A172 (cell line): ENCODE measurements at regions not wholly inside any gene's neighbourhood (a gene's known extent, or its start where the extent isn't known, plus 50 kb on each side); places are given as distances from the start of the nearest gene placed in this dataset.

Experiments
- DNase-seq: peaks from one replicate; pipeline ENCODE4 v3.0.0-alpha.2; 2015; ENCODE audit warnings: low spot score

DNA sequence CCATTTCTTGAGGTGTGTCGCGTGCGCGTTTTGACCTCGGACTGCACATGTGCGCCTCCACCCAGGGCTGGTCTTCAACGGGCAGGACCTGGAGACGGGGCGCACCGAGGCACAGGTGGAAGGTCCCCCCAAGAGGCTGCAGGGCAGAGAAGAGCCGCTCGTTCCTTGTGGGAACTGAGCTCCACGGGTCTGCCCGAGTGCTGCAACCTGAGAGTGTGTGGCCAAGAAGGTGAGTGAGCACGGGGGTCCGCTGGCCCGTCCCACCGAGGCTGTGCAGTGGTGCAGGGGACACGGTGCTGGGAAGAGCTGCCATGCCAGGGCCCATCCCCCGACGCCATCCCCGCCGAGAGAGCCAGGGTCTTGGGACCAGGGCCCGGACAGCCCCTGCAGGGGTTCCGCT is 268.3 kb downstream of the GALR1 start:
- no peak for DNase-seq

DNA sequence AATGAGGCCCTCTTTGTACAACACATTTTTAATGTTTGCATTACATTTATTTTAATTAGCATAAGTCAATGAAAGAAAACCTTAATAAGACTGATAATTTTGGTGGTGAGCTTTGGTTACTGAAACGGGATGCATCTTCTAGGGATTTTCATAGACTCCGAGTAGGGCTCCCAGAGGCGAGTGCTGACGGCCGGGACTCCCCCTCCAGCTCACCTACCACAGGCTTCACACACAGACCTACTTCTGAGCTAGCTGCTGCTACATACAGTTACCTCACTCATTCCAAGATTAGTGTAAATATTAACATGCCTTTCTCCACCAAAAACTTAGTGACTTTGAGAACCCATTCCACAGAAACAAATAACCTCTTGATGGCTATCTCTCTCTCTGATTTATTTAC is 271.1 kb downstream of the GALR1 start:
- no peak for DNase-seq

- DNase-seq: no peak
These were observed 272.5 kb downstream of the GALR1 start for GRCh38 chr18:77522051-77522675.

DNA sequence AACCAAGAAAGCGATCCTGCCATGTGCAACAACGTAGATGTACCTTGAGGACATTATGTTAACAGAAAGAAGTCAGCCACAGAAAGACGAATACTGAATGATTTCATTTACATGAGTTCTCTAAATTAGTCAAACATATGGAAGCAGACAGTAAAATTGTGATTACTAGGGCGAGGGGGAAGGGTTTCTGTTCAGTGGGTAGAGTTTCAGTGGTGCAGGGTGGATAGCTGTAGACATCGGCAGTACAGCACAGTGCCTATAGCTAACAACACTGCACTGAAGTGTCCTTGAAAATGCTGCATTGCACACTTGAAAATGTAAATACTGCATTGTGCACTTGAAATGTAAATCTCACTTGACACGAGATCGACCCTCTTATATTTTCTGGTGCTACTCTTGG is 275.3 kb downstream of the GALR1 start:
- no peak for DNase-seq

GRCh38 chr18:77526962-77527361 is 277.3 kb downstream of the GALR1 start:
- no peak for DNase-seq

DNA sequence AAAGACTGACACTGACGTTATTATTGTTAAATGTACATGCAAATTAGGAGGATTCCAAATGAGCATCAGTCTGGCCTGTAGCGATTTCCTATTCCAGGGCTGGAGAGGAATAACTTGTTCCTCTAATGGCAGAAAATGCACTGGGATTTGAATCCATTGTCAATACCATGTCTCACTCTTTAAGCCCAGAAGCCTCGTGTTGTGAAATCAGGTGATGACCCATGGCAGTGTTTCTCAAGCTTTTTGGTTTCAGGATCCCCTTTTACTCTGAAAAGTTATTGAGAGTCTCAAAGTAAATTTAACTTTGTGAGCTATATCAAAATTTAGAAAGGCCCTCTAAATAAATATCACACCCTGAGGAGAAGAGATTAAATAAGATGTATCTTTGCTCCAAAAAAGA is 279.2 kb downstream of the GALR1 start:
- no peak for DNase-seq

DNA sequence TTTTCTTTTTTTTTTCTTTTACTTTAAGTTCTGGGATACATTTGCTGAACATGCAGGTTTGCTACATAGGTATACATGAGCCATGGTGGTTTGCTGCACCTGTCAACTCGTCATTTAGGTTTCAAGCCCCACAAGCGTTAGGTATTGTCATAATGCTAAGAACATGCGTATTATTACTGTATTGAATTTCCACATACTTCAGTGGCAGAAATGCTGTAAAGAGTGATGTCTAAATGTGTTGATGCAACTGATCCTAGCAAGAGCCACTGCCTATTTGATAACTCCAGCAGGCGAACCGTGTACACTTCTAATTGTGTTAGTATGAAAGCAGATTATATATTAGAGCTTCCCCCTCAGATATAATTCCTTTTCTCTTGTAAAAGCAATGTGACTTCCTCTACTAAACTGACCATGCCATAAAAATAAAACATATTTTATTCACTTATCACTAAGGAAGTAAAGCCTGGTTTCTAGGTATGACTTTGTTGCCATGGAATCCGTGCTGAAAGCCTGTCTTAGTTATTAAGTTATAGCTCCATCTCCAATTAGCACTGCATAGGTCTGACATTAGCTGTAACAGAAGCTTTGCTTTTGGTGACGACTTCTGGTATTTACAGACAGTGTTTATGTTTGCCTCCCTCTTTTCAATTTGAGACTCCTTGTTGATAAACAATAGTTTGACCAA is 280.0 kb downstream of the GALR1 start:
- DNase-seq: no peak

DNA sequence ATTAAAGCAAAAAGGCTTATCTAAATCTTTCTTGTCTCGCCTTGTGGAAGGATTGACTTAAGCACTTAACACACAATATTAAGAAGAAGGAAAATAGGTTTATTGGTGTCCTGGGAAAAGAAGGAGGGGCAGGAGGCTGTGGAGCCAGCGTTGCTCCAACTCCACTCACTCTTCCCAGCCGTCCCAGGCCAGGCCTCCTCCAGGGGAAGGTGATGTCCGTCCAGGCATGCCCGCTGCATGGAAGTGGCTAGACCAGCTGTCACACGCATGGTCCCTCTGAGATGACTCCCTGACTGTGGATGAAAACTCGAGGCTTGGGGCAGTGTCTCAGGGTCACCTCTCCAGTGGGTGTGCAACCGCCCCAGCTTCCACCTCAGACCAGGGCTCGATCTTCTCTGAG is 281.1 kb downstream of the GALR1 start:
- DNase-seq: no peak

DNA sequence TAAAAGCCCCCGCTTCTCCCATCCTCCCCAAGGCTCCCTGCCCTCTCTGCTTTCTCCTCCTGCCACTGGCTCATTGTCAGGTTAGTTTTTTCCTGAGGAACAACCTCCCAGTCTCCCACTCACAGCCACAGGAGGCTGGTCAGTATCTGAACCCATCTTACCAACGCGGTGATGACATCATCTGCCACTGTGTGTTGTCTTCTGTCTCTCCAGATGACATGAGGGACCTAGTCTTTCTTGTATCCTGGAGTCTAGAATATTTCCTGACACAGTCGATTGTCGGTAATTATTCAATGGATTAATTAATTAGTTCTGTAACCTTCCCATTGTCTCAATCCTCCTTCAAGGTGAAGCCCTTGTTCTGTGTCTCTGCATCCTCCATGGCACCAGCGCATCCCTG is 290.2 kb downstream of the GALR1 start:
- no peak for DNase-seq

DNA sequence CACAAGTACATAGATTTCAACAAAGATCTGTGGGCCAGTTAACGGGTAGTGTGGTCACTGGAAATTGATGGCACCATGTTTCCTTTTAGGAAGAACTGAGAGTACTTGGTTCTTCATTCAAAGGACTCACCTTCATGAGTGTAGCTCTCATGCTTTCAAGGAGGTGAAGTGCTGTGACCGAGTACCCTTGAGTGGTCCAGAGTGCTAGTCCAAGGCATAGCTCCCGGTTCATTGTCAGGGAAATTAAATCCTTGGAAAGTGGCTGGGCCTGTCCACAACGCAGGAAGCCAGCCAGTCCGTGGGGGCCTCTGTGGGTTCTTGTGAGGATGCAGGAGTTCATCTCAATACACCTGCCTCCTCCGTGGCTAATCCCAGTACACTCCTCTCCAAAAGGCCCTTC is 295.1 kb downstream of the GALR1 start:
- no peak for DNase-seq

GRCh38 chr18:77547757-77548156 is 298.1 kb downstream of the GALR1 start:
- no peak for DNase-seq

DNA sequence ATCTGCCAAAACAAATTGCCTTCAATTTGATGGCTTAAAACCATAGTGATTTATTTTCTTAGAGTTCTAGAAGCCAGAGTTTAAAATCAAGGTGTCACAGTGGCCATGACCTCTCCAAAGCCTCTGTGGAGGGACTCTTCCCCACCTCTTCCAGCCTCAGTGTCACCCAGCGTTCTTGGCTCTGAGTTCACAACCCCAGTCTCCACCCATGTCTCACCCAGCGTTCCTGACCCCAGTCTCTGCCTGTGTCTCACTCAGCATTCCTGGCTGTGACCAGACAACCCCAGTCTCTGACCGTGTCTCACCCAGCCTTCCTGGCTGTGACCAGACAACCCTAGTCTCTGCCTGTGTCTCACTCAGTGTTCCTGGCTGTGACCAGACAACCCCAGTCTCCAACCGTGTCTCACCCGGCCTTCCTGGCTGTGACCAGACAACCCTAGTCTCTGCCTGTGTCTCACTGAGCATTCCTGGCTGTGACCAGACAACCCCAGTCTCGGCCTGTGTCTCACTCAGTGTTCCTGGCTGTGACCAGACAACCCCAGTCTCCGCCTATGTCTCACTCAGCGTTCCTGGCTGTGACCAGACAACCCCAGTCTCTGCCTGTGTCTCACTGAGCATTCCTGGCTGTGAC is 299.3 kb downstream of the GALR1 start:
- DNase-seq: no peak

GRCh38 chr18:77550625-77551024 is 301.0 kb downstream of the GALR1 start:
- no peak for DNase-seq

DNA sequence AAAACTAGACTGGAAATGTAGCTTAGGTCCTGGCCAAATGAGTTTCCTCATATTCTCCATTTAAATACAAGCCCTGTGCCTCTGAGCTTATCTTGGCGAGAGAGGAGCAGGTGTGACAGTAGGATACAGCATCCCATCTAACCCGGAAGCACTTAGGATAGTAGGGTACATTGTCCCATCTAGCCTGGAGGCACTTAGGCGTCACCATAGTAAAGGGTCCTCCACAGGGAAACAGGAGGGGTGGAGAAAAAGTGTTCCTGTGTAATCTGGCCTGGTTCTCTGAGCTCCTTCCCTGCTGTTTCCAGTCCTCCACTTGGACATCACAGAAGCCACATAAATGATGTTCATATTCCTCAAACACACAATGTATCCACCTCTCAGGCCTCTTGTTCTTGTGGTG is 301.4 kb downstream of the GALR1 start:
- no peak for DNase-seq

GRCh38 chr18:77552945-77553344 is 303.3 kb downstream of the GALR1 start:
- DNase-seq: no peak

DNA sequence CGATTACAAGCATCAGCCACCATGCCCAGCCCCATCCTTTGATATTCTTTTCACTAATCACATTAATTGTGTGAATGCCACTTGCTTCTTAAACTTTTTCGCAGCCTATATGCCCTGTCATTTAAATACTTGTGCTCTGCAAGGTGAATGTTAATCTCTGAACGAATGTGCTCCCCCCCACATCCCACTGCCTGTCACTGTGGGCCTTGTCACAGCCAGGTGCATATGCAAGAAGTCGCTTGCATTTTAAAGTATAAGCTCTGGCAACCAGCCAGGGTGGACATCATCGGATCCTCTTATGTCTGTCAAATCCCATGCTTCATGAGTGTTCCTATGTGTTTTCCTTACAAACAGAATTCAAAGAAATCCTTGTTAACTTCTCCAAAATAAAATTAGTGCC is 304.4 kb downstream of the GALR1 start:
- no peak for DNase-seq

- no peak for DNase-seq
These were observed 307.5 kb downstream of the GALR1 start for GRCh38 chr18:77557046-77557587.

GRCh38 chr18:77559274-77559910 is 309.7 kb downstream of the GALR1 start:
- DNase-seq: no peak

DNA sequence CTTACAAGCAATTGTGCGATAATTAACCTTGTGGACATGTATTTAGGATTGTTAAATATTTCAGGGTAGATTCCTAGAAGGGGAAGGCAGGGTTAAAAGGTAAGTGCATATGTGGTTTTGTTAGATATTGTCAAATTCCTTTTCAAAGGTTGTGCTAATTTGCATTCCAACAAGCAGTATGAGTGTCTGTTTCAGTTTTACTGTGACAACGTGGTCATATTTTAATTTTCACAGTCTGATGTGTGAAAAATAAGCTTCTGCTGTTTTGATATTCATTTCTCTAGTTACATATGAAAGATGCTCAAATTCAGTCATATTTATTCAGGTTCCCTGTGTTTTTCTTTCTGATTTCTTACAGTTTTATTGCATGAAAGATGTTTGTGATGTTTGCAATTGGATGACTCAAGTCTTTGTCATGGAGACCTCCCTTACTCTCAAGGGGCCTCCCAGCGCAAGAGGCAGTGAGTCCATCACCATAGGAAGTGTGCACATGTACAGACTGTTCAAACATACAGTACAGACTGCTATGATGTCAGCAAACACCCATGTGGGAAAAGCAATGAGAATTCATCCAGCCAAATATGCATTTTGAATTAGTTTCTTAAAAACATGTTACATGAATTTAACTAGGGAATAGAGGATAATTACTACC is 310.8 kb downstream of the GALR1 start:
- no peak for DNase-seq

DNA sequence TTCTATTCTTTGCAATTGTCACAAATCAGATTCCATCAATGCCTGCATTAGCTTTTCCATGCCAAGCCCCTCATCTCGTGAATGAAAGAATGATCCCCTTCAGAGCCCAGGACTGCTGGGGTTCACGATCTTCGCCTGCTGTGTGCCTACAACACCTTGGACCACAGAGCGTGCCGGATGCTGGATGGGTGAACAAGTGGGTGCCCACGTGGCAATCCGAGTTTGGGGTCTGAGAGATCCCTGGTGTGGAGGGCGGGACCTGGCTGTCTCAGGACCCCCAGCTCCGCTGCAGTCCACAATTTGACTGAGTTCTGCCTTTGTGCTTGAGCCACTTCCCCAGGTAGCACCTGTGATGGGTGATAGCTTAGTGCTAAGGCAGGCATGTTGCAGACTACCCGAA is 317.0 kb downstream of the GALR1 start:
- no peak for DNase-seq

DNA sequence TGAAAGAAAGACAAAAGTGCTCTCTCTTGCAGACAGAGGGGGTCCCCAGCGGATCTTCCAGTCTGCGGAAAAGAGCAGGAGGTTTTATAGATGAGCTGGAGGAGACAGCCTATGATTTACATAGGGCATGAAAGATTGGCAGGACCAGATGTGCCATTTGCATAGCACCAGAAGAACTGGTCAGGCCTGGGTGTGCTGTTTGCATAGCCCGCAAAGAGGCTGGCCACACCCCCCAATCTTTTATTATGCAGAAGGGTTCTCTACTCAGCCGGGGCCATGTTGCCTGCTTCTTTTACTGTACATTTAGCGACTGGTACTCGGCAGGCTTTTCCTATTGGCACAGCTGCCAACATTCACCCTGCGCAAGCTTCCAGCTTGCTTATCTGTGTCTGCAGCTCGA is 317.6 kb downstream of the GALR1 start:
- DNase-seq: no peak

DNA sequence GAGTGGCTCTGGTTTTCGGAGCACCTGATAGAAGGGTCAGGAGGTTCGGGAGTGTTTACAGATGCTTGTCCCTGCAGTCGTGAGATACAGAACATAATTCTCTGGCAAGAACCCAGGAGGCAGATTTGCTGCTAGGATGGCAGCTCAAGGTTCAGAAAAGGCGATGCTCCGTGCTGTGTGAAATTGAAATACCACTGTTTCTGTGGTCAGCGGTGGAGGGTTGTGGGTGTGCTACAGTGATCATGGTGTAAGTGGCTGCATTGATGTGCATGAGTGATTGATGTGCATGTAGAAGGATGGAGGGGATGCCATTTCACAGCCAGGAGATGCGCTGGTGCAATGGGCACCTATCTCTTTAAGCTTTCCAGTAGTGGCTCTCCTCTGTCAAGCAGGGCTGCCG is 322.1 kb downstream of the GALR1 start:
- DNase-seq: no peak
